ENCODE measurements at regions not wholly inside any gene's neighbourhood (a gene's known extent, or its start where the extent isn't known, plus 50 kb on each side); places are given as distances from the start of the nearest gene placed in this dataset.
"Not testable (repeated sequence)": the region's sequence is repeated elsewhere in the genome, so short reads cannot be mapped to it uniquely, and the experiment has no call there.

DNA sequence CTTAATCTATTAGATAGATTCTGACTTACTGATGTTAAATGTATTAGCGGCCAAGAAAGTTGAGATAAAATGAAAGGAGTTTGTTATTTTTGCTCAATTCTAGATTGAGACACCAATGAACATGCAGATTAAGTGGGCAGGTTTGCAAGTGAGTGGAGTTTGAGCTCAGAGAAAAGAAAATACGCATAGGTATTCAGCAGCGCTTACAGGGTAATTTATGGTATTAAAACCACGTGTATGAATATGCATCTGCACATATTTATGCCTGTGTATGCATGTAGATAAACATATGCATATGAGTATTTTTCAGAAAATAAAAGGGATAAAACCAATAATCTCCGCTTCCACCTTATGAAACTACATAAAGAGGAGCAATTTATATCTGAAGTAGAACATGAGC lies 1450.1 kb downstream of the RPIA start:
- TF ChIP-seq, protein P1, sequence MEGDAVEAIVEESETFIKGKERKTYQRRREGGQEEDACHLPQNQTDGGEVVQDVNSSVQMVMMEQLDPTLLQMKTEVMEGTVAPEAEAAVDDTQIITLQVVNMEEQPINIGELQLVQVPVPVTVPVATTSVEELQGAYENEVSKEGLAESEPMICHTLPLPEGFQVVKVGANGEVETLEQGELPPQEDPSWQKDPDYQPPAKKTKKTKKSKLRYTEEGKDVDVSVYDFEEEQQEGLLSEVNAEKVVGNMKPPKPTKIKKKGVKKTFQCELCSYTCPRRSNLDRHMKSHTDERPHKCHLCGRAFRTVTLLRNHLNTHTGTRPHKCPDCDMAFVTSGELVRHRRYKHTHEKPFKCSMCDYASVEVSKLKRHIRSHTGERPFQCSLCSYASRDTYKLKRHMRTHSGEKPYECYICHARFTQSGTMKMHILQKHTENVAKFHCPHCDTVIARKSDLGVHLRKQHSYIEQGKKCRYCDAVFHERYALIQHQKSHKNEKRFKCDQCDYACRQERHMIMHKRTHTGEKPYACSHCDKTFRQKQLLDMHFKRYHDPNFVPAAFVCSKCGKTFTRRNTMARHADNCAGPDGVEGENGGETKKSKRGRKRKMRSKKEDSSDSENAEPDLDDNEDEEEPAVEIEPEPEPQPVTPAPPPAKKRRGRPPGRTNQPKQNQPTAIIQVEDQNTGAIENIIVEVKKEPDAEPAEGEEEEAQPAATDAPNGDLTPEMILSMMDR (IDR thresholded peaks at IDR 0.05), result not testable (repeated sequence)
- TF ChIP-seq ZFX (IDR thresholded peaks at IDR 0.05; ENCODE audit: borderline replicate concordance), result not testable (repeated sequence)
